IMR-90 (cell line): ENCODE measurements at regions not wholly inside any gene's neighbourhood (a gene's known extent, or its start where the extent isn't known, plus 50 kb on each side); places are given as distances from the start of the nearest gene placed in this dataset.

Experiments used
- BHLHE40 ChIP-seq: fragments of 150-350 bp; IDR thresholded peaks from 2 replicates; pipeline ENCODE4 v1.6.1; 2016; ENCODE audit warnings: mild to moderate bottlenecking, low read depth, low read length
- CHD1 ChIP-seq: IDR thresholded peaks from 2 replicates; pipeline ENCODE4 v1.6.1; 2012; ENCODE audit warnings: low read depth, low read length, improper control_type of control experiment
- CTCF ChIP-seq: conservative IDR thresholded peaks from 2 replicates; pipeline ENCODE4 v1.5.1; 2012; ENCODE audit warnings: mild to moderate bottlenecking, low read depth, low read length, improper control_type of control experiment
- ELK1 ChIP-seq: fragments of 150-350 bp; IDR thresholded peaks from 2 replicates; pipeline ENCODE4 v1.6.1; 2016; ENCODE audit warnings: low read depth, mild to moderate bottlenecking, low read length, moderate library complexity, borderline replicate concordance
- FOS ChIP-seq: fragments of 150-350 bp; IDR thresholded peaks from 2 replicates; pipeline ENCODE4 v1.6.1; 2016; ENCODE audit warnings: low read depth, low read length
- MAFK ChIP-seq: IDR thresholded peaks from 2 replicates; pipeline ENCODE4 v1.6.1; 2012; ENCODE audit warnings: low read depth, low read length, improper control_type of control experiment
- MXI1 ChIP-seq: IDR thresholded peaks from 2 replicates; pipeline ENCODE4 v1.6.1; 2012; ENCODE audit warnings: low read depth, mild to moderate bottlenecking, low read length, moderate library complexity, borderline replicate concordance
- NFE2L2 ChIP-seq: fragments of 150-350 bp; IDR thresholded peaks from 2 replicates; pipeline ENCODE4 v1.6.1; 2016; ENCODE audit warnings: low read depth, mild to moderate bottlenecking, low read length
- POLR2A ChIP-seq: IDR thresholded peaks from 2 replicates; pipeline ENCODE4 v1.6.1; 2012; ENCODE audit warnings: mild to moderate bottlenecking, low read depth, low read length
- RAD21 ChIP-seq: IDR thresholded peaks from 2 replicates; pipeline ENCODE4 v1.6.1; 2012; ENCODE audit warnings: low read length, improper control_type of control experiment
- RCOR1 ChIP-seq: IDR thresholded peaks from 2 replicates; pipeline ENCODE4 v1.6.1; 2012; ENCODE audit warnings: mild to moderate bottlenecking, low read length, improper control_type of control experiment; ENCODE audit not compliant: insufficient replicate concordance
- RFX5 ChIP-seq: IDR thresholded peaks from 2 replicates; pipeline ENCODE4 v1.8.0; 2012; ENCODE audit warnings: low read depth, mild to moderate bottlenecking, low read length, moderate library complexity
- SMC3 ChIP-seq: fragments of 150-350 bp; IDR thresholded peaks from 2 replicates; pipeline ENCODE4 v1.6.1; 2016; ENCODE audit warnings: low read depth, mild to moderate bottlenecking, antibody characterized with exemption, low read length, moderate library complexity
- USF2 ChIP-seq: fragments of 150-350 bp; IDR thresholded peaks from 2 replicates; pipeline ENCODE4 v1.6.1; 2017; ENCODE audit warnings: mild to moderate bottlenecking, antibody characterized with exemption, low read length, low read depth

GRCh38 chr17:31595666-31596381, 204.3 kb downstream of the RAB11FIP4 start:
- TF ChIP-seq CTCF, result no peak
- TF ChIP-seq POLR2A, result no peak
- TF ChIP-seq RCOR1, result no peak
- no peak for TF ChIP-seq SMC3
- TF ChIP-seq RFX5, result no peak
- no peak for TF ChIP-seq CHD1
- no peak for TF ChIP-seq ELK1
- no peak for TF ChIP-seq NFE2L2
- TF ChIP-seq RAD21, result no peak
- no peak for TF ChIP-seq MXI1
- TF ChIP-seq USF2, result peak; percentile 82
- TF ChIP-seq FOS, result no peak
- TF ChIP-seq MAFK, result no peak
- no peak for TF ChIP-seq BHLHE40
